ENCODE measurements at regions not wholly inside any gene's neighbourhood (a gene's known extent, or its start where the extent isn't known, plus 50 kb on each side); places are given as distances from the start of the nearest gene placed in this dataset.

DNA sequence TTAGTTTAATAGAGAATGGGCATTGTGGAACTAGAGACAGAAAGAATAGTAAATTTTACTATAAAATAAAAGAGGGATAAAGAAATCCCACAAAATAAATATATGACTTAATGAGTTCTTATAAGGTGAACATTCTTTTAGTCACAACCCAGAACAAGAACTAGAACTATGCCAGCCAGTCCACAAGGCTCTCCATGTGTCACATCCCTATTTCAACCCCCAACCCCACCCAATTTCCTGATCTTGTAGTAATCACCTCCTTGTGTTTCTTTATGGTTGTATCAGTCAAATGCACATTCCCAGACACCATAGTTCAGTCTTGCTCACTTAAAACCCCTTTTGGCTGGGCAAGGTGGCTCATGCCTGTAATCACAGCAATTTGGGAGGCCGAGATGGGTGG is 662.3 kb upstream of the CAMK1G start:
- TF ChIP-seq POLR2AphosphoS5 (IDR thresholded peaks at IDR 0.05) (no peak), CTCF (IDR thresholded peaks at IDR 0.05) (no peak), POLR2A (IDR thresholded peaks at IDR 0.05) (no peak), EP300 (IDR thresholded peaks at IDR 0.05; ENCODE audit: low read depth) (no peak)
